Neural cell (in vitro differentiated cells): ENCODE measurements at regions not wholly inside any gene's neighbourhood (a gene's known extent, or its start where the extent isn't known, plus 50 kb on each side); places are given as distances from the start of the nearest gene placed in this dataset.
"Not testable (repeated sequence)": the region's sequence is repeated elsewhere in the genome, so short reads cannot be mapped to it uniquely, and the experiment has no call there.

ENCODE experiments used
- H2AFZ ChIP-seq: fragments of 200-600, 300-800 bp; sonication (generic), shearing (Covaris generic); 2 replicates; pipeline ENCODE4 v1.6.0; 2014; ENCODE audit warnings: low read depth, mild to moderate bottlenecking, antibody characterized with exemption, low read length, moderate library complexity
- H3F3A ChIP-seq: fragments of 200-600 bp; shearing (Covaris generic); 2 replicates; pipeline ENCODE4 v1.6.1; 2016; ENCODE audit warnings: mild to moderate bottlenecking, moderate library complexity, mixed read lengths, antibody characterized with exemption, low read length; ENCODE audit not compliant: insufficient read depth, poor library complexity, severe bottlenecking
- H3K27ac ChIP-seq: fragments of 200-600, 300-800 bp; sonication (generic), shearing (Covaris generic); 2 replicates; pipeline ENCODE4 v1.5.1; 2014; ENCODE audit warnings: mild to moderate bottlenecking, low read length, moderate library complexity
- H3K27me3 ChIP-seq: fragments of 300-800, 200-600 bp; sonication (generic), shearing (Covaris generic); 2 replicates; pipeline ENCODE4 v1.6.0; 2014; ENCODE audit warnings: mild to moderate bottlenecking, low read depth, low read length, moderate library complexity; ENCODE audit not compliant: insufficient read depth
- H3K36me3 ChIP-seq: fragments of 300-800, 200-600 bp; sonication (generic), shearing (Covaris generic); 2 replicates; pipeline ENCODE4 v1.5.1; 2014; ENCODE audit warnings: mild to moderate bottlenecking, antibody characterized with exemption, low read length, moderate library complexity; ENCODE audit not compliant: insufficient read depth
- H3K4me2 ChIP-seq: fragments of 300-800, 200-600 bp; sonication (generic), shearing (Covaris generic); 2 replicates; pipeline ENCODE4 v1.6.0; 2014; ENCODE audit warnings: mild to moderate bottlenecking, low read length
- H3K4me3 ChIP-seq: fragments of 300-800, 200-600 bp; sonication (generic), shearing (Covaris generic); 2 replicates; pipeline ENCODE4 v1.5.1; 2014; ENCODE audit warnings: mild to moderate bottlenecking, low read length, moderate library complexity
- H3K79me2 ChIP-seq: fragments of 200-600 bp; shearing (Covaris generic); replicated peaks from 2 replicates; pipeline ENCODE4 v1.6.0; 2014; ENCODE audit warnings: mild to moderate bottlenecking, low read length, moderate library complexity; ENCODE audit not compliant: insufficient read depth
- H3K9ac ChIP-seq: fragments of 300-800, 200-600 bp; sonication (generic), shearing (Covaris generic); 2 replicates; pipeline ENCODE4 v1.6.1; 2016; ENCODE audit warnings: mild to moderate bottlenecking, low read length, mixed read lengths
- H3K9me2 ChIP-seq: fragments of 200-600 bp; shearing (Covaris generic); 2 replicates; pipeline ENCODE4 v1.6.1; 2016; ENCODE audit warnings: mild to moderate bottlenecking, low read length, mixed read lengths; ENCODE audit not compliant: insufficient read depth
- H3K9me3 ChIP-seq: fragments of 200-600, 300-800 bp; sonication (generic), shearing (Covaris generic); 2 replicates; pipeline ENCODE4 v1.6.1; 2016; ENCODE audit warnings: mild to moderate bottlenecking, mixed run types, low read length, moderate library complexity, mixed read lengths
- H4K20me1 ChIP-seq: fragments of 200-600 bp; shearing (Covaris generic); 2 replicates; pipeline ENCODE4 v1.6.1; 2016; ENCODE audit warnings: mild to moderate bottlenecking, mixed run types; ENCODE audit not compliant: insufficient read depth

GRCh38 chrX:92081250-92081649 is 302.1 kb downstream of the PCDH11X start:
- not testable (repeated sequence) for H3K9me3 ChIP-seq, H3K9ac ChIP-seq, H3F3A ChIP-seq, H3K36me3 ChIP-seq, H4K20me1 ChIP-seq, H3K27me3 ChIP-seq, H3K4me2 ChIP-seq, H3K27ac ChIP-seq, H3K79me2 ChIP-seq, H2AFZ ChIP-seq, H3K4me3 ChIP-seq, H3K9me2 ChIP-seq

GRCh38 chrX:92090756-92091155 is 311.6 kb downstream of the PCDH11X start:
- H3K79me2 ChIP-seq, H3K36me3 ChIP-seq, H4K20me1 ChIP-seq, H3K4me3 ChIP-seq, H3K27ac ChIP-seq, H3K9ac ChIP-seq, H2AFZ ChIP-seq, H3K9me3 ChIP-seq, H3F3A ChIP-seq, H3K27me3 ChIP-seq, H3K9me2 ChIP-seq, H3K4me2 ChIP-seq: not testable (repeated sequence)

GRCh38 chrX:92098136-92098535 is 319.0 kb downstream of the PCDH11X start:
- not testable (repeated sequence) for H3K79me2 ChIP-seq, H3K4me2 ChIP-seq, H3K36me3 ChIP-seq, H3K9me2 ChIP-seq, H4K20me1 ChIP-seq, H3K27ac ChIP-seq, H3K27me3 ChIP-seq, H3F3A ChIP-seq, H3K9me3 ChIP-seq, H2AFZ ChIP-seq, H3K4me3 ChIP-seq, H3K9ac ChIP-seq

- H3K27ac ChIP-seq, H3F3A ChIP-seq, H3K4me3 ChIP-seq, H3K4me2 ChIP-seq, H3K79me2 ChIP-seq, H3K9me2 ChIP-seq, H4K20me1 ChIP-seq, H2AFZ ChIP-seq, H3K27me3 ChIP-seq, H3K9me3 ChIP-seq, H3K36me3 ChIP-seq, H3K9ac ChIP-seq: not testable (repeated sequence)
Observed at GRCh38 chrX:92100095-92100494, 320.9 kb downstream of the PCDH11X start.

- H3K9me2 ChIP-seq, H3K27me3 ChIP-seq, H3K4me2 ChIP-seq, H3F3A ChIP-seq, H3K79me2 ChIP-seq, H4K20me1 ChIP-seq, H3K4me3 ChIP-seq, H3K36me3 ChIP-seq, H3K9ac ChIP-seq, H3K27ac ChIP-seq, H3K9me3 ChIP-seq, H2AFZ ChIP-seq: not testable (repeated sequence)
Observed at GRCh38 chrX:92105693-92106092, 326.5 kb downstream of the PCDH11X start.

- H3K9me3 ChIP-seq, H2AFZ ChIP-seq, H3F3A ChIP-seq, H3K36me3 ChIP-seq, H3K4me3 ChIP-seq, H3K9ac ChIP-seq, H3K4me2 ChIP-seq, H3K27ac ChIP-seq, H4K20me1 ChIP-seq, H3K27me3 ChIP-seq, H3K9me2 ChIP-seq, H3K79me2 ChIP-seq: not testable (repeated sequence)
Observed at GRCh38 chrX:92106671-92107070, 327.5 kb downstream of the PCDH11X start.

- not testable (repeated sequence) for H3K27me3 ChIP-seq, H3K27ac ChIP-seq, H3K79me2 ChIP-seq, H3K9me2 ChIP-seq, H4K20me1 ChIP-seq, H2AFZ ChIP-seq, H3K4me2 ChIP-seq, H3F3A ChIP-seq, H3K9ac ChIP-seq, H3K4me3 ChIP-seq, H3K9me3 ChIP-seq, H3K36me3 ChIP-seq
Observed at GRCh38 chrX:92110410-92110911, 331.3 kb downstream of the PCDH11X start.

- not testable (repeated sequence) for H3K4me3 ChIP-seq, H3K79me2 ChIP-seq, H3K9me2 ChIP-seq, H4K20me1 ChIP-seq, H3K9me3 ChIP-seq, H3K27me3 ChIP-seq, H3K27ac ChIP-seq, H3F3A ChIP-seq, H3K4me2 ChIP-seq, H2AFZ ChIP-seq, H3K36me3 ChIP-seq, H3K9ac ChIP-seq
Observed at GRCh38 chrX:92117701-92118100, 338.5 kb downstream of the PCDH11X start.
